Left lobe of liver (tissue), 2 donors: ENCODE measurements at regions not wholly inside any gene's neighbourhood (a gene's known extent, or its start where the extent isn't known, plus 50 kb on each side); places are given as distances from the start of the nearest gene placed in this dataset.

Experiments
- ATAC-seq: fragments of 200-7000 bp; cut with Tn5 transposase; one replicate; pipeline ENCODE4 v1.9.1; 2020; ENCODE audit warnings: mild to moderate bottlenecking, moderate library complexity
- DNase-seq: peaks from one replicate; pipeline ENCODE4 v3.0.0-alpha.2; 2020; ENCODE audit warnings: low spot score
- donor health status: DM: no; HTN: no; CAD: no; lungs with moderate emphysema.
- donor health status: DM: no; HTN: yes; CAD: no.

DNA sequence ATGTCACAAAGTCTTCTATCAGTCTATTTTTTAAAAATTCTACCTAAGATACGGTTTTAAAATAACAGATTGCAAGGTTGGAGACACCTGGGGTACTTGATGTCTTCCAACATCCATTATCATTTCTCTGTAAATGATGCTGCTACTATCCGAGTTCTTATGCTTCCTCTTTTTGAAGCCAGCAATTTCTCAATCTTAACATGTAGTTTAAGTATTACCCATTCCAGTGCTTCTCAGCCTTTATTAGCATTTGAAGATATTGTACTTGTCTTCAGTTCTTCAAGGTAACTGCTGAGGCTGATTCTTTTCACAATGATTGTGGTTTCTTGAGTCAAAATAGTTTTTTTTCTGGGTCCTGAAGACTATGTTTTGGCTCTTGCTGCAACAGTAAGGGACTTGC, 96.4 kb upstream of the SELENOP start:
- DNase-seq (no peak), ATAC-seq (no peak)

DNA sequence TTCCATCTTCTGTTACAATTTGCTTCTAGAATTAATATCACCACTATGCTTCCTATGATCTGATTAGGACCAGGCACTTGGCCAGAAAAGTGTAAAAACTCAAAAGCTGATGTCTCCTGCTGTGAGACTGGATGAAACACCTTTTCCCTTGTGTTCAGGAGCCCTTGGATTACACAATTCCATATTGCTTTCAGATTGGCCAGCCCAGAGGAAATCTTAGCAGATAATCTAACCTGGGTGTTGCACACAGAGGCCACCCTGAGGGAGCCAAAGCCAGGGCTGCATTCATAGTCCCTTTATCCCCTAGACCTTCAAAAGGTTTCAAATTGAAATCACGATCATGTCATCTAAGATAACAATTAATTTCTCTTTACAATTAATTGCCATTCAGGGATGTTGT, 94.1 kb upstream of the SELENOP start:
- DNase-seq (no peak), ATAC-seq (no peak)

DNA sequence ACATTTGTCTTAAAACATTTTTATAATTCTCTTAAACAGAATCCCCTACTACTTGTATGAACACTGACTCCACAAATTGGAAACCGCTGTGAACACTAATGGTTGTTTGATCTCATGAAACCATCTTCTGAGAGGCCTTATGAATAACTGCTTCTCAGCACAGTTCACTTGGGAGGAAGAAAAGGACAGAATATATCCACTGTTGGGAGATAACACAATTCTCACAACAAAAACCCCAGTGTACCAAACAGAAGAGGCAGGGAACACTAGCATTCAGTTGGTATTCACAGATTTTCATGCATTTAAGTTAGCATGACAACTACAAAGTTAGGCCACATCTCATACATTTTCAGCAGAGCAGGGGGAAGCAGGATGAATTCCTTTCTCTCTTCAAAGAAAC, 89.0 kb upstream of the SELENOP start:
- no peak for DNase-seq
- no peak for ATAC-seq

DNA sequence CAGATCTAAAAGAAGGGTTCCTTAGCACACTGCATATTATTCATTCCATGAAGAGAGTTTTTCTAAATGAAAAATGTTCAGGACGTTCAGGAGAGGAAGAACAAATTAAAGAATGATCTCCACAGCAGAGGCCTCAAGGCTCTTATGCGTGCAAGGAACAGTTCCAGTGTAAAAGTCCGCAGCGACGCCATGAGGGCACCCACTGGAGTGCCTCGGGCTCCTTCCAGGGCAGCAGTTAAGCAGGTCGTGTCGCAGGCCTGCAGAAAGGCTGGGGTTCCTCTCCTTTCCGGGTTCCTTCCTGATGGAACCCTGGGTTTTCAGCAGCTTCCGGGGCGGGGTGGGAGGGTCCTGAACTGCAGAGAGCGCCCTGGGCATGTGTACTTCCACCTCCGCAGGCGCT, 87.1 kb upstream of the SELENOP start:
- no peak for DNase-seq
- no peak for ATAC-seq

DNA sequence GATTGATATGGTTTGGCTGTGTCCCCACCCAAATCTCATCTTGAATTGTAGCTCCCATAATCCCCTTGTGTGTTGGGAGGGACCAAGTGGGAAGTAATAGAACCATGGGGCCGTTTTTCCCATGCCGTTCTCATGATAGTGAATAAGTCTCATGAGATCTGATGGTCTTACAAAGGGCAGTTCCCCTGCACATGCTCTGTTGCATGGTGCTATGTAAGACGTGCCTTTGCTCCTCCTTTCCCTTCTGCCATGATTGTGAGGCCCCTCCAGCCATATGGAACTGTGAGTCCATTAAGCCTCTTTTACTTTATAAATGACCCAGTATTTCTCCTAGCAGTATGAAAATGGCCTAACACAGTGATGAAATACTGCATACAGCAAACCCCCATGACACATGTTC, 84.8 kb upstream of the SELENOP start:
- DNase-seq (no peak), ATAC-seq (no peak)

DNA sequence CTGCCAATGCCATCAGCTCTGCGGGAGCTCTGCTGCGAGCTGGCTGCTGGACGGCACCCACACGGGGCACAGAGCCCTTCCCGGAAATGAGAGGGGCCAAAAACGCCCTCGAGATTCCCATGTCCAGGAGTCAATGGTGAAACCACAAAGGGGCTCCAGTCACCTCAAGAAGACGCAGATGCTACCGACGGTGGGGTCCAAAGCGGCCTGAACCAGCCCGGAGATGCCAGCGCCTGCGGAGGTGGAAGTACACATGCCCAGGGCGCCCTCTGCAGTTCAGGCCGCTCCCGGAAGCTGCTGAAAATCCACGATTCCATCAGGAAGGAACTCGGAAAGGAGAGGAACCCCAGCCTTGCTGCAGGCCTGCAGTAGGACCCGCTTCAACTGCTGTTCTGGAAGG, 82.4 kb upstream of the SELENOP start:
- peak; percentile 34 for ATAC-seq
- no peak for DNase-seq

DNA sequence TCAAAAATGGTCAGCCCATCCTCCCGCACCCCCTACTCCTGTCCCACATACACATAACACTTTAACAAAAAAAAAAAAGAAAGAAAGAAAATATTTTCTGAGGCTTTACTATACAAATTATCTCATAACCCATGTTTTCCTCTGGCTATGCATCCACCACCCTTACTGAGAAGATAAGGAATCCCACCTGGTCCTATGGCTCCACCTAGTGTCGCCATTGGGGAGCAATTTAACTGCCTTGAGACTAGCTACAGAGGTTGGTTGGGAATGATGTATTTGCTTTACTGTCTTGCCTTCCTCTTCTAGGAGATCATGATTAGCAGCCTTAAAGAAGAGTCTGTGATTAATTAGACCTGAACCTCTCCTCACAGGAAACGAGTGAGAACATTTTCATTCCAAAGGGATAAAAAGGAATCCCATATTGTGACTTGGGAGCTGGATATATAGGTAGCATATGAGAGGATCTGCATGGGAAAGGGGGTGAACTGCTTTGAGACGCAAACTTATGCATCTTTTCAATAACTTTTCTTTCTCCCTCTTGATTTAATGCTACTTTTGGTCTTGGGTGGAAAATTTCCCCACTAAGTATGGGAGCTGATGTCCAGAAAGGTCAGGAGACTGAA, 77.7 kb upstream of the SELENOP start:
- ATAC-seq (peak; percentile 97), DNase-seq (peak; percentile 77)

DNA sequence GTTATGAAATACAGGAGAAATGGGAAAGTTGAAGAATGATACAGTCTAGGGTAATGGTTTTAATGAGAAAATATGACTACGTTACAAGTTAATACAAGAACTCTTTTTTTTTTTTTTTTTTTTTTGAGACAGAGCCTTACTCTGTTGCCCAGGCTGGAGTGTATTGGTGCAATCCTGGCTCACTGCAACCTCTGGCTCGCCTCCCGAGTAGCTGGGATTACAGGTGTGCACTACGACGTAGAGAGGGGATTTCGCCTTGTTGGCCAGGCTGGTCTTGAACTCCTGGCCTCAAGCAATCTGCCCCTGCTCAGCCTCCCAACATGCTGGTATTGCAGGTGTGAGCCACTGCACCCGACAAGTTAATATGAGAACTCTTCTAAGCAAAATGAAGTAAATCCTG, 77.1 kb upstream of the SELENOP start:
- ATAC-seq (peak; percentile 75), DNase-seq (peak; percentile 67)

DNA sequence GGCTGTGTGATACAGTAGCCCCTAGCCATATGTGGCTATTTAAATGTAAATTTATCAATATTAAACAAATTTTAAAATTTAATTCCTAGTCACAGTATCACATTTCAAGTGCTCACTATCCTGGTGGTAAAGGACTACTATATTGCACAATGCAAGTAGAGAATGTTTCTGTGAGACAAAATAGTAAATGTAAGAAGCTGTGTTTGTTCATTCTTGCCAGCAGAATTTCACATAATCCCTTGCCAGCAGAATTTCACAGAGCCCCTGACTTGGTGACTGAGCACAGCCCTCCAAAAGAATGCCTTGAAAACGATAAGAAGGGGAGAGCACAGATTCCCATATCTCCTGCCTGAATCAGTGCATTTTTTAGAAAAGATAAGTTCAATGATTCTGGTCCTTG, 75.9 kb upstream of the SELENOP start:
- no peak for DNase-seq
- ATAC-seq: no peak

DNA sequence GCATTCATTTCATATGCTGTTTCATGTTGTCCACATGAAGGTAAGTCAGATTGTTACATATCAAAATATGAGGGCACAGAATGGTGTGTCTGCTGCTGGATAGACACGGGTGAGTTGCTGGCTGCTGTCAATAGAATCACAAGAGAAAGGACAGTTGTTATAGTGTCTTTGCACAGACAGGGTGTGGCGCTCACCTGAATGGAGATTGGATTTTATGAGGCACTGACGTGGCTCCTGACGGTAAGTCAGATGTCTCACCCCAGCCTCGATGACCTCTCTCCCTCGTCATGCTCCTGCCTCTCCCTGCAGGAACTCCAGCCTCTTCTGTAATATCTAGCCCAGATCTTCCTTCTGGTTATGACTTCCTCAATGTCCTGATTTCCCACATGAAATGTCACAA, 75.4 kb upstream of the SELENOP start:
- DNase-seq (no peak), ATAC-seq (no peak)

DNA sequence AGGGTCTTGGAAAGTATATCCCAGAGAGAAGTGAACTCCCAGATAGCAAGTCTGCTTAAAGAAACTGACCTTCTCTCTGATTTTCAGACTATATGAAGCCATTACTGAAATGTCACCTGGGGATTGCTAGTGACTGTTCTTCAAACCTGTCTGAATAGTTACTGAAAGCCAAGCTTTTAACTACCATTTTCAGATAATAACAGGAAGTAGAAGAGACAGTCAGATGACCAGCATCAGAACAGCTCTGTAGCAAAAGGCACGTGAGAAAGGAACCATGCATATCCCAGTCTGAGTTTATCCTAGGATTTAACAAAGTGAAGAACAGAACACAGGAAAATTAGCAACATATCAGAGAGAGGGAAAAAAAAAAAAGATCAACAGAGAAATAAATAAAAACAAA, 74.9 kb upstream of the SELENOP start:
- no peak for DNase-seq

DNA sequence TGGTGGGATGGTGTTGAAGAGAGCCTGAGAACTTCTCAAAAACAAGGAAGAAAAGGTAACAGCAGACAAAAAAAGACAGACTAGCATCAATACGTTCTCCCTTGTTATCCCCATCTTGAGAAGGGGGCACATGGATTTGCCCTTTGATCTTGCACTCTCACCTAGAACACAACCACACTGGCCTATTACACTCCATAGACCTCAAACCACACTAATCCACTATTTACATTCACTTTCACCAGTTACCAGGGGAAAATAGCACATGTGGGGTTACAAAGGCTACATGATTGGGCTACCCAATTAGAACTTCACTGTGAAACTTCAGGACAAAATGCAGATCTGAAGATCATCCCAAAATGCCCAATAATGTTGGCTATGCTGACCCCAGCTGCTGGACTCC, 72.6 kb upstream of the SELENOP start:
- no peak for ATAC-seq
- DNase-seq: no peak

More for the DNA sequence above, 74.9 kb upstream of the SELENOP start:
- ATAC-seq: no peak

DNA sequence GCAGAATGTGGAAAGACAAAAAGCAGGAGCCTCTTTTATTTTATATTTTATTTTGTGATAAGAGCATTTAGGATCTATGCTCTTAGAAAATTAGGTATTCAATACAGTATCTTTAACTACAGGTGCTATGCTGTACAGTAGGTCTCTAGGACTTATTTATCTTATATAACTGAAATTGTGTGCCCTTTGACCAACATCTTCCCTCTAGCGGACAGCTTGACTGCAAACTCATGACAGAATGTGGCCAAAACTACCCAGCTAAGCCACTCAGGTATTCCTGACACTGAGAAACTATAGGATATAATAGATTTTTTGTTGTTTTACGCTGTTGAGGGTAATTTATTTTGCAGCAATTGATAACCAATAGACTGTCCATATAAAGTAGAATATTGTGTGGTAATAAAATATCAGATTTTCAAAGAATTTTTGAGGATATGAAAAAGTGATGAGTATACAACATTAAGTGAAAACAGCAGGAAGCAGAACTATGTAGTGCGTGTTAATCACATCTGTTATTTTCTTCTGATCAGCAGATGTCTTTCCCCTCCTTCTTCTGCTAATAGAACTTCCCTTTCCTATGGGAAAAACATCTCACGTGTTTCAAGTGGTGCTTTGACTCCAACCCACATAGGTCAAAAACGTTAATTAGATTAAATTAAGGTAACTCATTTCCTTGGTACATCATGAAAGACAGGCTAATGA, 69.9 kb upstream of the SELENOP start:
- ATAC-seq (peak; percentile 68), DNase-seq (no peak)

DNA sequence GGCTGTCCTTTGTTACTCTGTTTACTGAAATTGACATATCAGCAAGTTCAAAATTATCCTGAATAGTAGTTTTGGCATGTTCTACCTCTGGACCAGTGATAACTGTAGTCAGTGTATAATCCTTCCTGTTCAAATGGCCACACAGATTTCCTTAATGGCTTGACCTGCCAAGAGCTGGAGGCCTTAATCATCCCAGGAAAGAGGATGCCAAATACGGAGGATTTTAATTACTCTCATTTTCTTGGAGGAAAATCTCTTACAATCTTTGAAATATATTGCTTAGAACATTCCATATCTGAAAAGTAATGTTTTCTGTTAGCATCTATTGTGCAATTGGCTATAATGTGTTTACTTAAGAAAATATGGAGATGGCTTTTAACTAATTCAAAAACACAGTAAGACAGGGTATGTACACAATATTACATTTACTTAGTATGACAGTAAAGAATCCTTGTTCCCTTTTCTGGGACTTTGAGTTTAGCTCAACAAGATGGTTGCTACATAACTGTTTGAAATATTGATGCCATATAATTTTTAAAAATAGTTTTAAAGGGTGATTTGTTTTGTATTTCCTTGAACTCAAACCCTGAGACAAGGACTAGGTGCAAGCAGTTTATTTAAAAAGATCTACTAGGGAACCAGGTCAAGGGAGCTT, 68.9 kb upstream of the SELENOP start:
- no peak for DNase-seq
- ATAC-seq: no peak

DNA sequence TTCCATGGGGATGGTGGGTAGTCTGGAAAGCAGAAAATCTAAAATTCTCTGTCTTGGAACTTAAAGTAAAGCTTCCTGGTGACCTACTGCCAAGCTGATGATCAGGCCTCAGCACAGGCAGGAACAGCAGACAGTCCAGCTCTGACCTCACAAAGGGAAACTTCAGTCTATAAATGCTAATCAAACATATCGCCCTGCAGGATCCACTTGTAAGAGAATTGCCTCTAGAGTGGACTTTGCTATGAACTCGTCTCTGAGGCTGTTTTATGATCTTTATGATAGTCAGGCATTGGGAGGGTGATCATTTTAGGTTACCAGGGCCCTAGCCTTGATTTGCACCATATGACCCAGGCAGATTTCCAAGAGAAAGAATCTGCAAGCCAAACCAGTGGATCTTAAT, 67.6 kb upstream of the SELENOP start:
- DNase-seq (no peak), ATAC-seq (peak; percentile 34)

DNA sequence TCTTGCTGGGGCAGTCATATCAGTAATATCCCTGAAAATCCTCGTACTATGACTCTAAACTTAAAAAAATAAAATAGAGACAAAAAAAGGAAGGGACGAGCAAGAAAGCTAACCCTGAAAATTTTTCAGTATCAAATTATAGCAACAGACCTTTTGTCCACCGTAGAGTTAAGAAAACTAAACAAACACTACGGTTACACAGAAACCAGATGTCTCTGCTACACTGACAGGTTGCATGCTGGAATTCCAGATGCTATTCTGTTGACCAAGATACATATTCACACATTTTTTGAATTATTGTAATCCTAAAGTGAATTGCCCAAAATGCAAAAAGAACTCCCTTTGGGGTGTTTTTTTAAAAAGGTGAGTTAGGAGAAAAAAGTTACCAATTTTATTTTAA, 66.9 kb upstream of the SELENOP start:
- no peak for DNase-seq
- ATAC-seq: peak; percentile 24

DNA sequence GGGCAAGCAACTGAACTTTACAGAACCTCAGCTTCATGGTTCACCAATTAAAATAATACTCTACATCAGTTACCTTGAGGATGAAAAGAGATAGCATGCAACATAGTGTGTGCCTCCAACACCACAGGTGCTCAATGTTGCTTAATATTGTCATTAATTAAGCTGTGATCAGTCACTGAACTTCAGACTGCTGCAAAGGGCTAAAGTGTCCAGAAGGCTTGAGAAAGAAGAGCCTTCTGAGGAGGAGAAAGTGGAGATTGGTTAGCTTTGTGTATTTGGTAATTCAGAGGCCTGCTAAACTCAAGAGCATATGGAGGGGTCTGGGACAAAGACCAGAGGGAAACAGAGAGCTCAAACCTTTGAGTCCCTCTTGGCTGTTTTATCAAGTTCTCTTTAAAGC, 66.3 kb upstream of the SELENOP start:
- DNase-seq (no peak), ATAC-seq (peak; percentile 8)

DNA sequence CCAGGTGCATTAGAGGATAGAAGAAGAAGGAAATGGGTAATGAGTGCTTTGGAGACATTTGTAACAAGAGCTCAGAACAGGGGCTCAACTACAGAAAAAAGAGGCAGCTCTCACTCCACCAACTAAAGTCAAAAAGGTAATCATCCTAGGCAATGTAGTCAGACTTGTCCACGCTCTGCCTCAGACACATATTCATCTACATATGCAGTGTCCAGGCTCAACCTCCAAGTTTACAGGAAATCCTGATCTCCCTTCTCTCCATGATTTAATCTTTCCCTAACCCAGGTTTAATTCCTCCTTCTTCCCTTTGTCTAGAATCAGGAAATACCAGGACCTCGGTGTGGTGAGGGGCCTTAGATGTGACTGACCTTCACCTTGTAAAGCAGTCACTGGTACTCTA, 65.7 kb upstream of the SELENOP start:
- ATAC-seq (no peak), DNase-seq (no peak)

DNA sequence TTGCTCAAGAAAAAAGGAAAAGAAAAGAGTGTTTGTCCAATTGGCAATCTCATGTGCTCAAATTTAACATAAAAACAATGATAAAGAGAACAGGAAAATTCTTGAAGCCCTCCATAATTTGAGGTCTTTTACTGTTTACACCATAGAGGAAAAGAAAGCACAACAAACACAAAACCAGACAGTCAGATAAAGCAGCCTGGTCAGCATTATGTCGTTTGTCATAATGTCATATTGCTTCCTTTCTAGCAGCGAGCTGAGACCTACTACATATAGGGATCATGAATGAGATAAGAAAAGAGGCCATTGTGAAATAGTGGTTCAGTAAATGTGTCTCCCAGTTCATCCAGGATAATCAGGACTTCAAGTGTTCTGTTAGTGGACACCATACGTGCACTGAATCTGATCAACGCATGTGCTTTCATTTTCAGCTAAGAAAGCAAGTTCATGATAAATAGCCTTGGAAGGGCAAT, 64.7 kb upstream of the SELENOP start:
- peak; percentile 29 for ATAC-seq
- no peak for DNase-seq

DNA sequence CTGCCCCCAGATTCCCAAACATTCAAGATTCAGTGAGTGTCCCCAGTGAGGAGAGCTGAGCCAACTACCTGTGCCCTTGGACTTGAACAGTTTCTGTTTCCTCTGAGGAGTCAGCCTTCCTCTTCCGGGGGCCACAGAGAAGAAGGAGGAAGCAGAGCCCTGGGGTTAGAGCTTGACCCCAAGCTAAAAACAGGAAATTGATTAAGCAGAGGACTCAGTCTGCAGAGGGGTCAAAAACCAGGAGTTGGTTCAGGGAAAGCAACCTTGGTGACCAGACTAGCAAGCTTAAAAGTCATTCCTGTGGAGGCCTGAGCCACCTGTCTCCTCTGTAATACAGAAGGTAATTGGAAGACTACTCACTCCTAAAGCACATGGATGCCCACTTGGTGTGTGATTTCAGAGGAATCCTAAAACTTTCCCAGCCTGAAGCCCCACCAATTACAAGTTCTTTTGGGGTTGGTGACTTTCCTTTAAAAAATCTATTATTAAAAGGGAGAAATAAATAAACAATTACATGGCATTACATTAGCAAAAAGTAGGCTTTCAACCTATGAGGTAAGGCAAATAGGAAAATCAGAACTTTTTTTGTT, 64.2 kb upstream of the SELENOP start:
- ATAC-seq: peak; percentile 39
- no peak for DNase-seq

DNA sequence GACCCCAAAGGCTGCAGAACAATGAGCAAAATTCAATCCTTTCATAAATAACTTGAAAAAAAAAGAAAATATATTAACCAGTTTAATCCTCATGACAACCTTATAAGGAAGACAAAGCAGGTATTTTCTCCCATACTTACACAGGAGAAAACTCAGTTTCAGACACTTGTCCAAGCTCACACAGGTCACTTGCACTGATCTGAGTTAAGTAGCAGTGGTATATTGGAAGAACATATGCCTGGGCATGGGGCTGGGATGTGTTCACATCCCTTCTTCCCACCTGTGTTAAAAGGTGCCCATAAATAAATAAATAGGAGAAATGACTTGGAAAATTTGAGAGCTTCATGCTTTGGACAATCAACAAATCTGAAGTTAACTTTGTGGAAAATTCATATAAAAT, 63.5 kb upstream of the SELENOP start:
- DNase-seq: no peak

DNA sequence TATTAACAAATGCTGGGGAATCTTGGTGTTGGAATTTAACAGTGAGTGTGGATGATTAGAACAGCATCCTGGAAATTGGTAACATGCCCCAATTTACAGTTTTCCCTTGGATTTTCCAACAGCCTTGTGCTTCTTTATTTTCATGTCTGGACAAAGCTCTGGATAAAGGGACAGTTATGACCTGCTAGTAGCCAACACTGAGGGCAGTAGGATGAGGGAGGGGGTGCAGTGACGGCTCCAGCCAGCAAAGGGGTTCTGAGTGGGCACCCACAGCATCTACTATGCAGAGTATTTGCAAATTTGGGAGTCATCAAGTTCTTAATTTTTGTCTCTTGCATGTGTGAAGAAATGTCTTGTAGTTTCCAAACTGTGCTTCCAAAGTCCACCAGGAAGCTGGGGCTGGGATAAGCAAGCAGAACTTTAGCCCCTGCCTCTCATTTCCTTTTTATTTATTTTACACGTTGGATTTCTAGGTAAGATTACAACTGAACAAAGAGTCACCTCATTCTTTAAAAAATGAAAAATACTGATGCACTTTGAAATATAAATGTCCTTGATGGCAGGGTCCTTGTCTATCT, 63.0 kb upstream of the SELENOP start:
- ATAC-seq (peak; percentile 62), DNase-seq (peak; percentile 68)

More for the DNA sequence above, 63.5 kb upstream of the SELENOP start:
- no peak for ATAC-seq
